ENCODE measurements at regions not wholly inside any gene's neighbourhood (a gene's known extent, or its start where the extent isn't known, plus 50 kb on each side); places are given as distances from the start of the nearest gene placed in this dataset.

DNA sequence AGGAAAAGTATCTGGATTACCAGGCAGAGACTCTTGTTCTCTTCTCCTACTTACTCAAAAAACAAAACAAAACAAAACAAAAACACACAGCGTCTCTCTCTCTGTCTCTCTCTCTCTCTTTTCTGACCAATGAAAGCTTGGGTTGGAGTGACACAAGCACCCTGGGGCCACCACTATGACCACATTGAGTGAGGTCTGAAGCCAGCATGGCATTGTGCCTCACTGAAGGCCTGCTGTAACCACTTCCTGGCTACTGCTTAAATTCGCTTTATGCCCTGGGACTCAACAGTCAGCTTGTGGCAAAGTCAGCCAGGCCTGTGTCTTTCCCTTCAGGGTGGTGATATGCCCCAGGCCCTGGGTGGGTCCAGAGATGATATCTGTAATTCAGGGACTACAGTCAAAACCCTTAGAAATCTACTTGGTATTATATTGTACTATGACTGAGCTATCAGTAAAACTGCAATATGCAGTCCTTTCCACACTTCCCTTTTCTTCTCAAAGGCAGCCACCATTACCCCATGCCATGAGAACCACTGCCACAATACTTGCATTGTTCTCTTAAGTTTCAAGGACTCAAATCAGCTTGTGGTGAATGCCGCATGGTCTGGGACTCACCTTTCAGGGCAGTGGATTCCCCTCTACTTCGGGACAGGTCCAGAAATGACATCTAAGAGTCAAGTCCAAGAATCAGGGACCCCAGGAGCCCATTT is 606.8 kb upstream of the KLHL4 start:
- no peak overlapping the region for H3K27ac ChIP-seq (ENCODE audit: low read length)
- in situ Hi-C loops (cut with HindIII; ENCODE audit: low pct_unique_long_range_greater_than_20kb, low sequenced_read_pairs) (no loop called here), intact Hi-C loops (cut with micrococcal nuclease; ENCODE audit: unreplicated experiment) (no loop called here)
- ChIA-PET CTCF (no interaction called here), POLR2A (no interaction called here)
- DNase-seq (ENCODE audit: low read depth, low spot score) (no peak), ATAC-seq (no peak)
- H3K4me1 ChIP-seq (ENCODE audit: control insufficient read depth, insufficient read depth, low read length): no peaks in the 10 kb centered on the region
- TF ChIP-seq TCF7L2 (IDR thresholded peaks at IDR 0.05; ENCODE audit: low read depth, low read length) (no peak), SIN3A (IDR thresholded peaks at IDR 0.05; ENCODE audit: borderline replicate concordance, insufficient read depth, low read depth, low read length) (no peak), POLR2AphosphoS5 (IDR thresholded peaks at IDR 0.05; ENCODE audit: low read depth, low read length) (no peak)
- TF ChIP-seq, protein P1, sequence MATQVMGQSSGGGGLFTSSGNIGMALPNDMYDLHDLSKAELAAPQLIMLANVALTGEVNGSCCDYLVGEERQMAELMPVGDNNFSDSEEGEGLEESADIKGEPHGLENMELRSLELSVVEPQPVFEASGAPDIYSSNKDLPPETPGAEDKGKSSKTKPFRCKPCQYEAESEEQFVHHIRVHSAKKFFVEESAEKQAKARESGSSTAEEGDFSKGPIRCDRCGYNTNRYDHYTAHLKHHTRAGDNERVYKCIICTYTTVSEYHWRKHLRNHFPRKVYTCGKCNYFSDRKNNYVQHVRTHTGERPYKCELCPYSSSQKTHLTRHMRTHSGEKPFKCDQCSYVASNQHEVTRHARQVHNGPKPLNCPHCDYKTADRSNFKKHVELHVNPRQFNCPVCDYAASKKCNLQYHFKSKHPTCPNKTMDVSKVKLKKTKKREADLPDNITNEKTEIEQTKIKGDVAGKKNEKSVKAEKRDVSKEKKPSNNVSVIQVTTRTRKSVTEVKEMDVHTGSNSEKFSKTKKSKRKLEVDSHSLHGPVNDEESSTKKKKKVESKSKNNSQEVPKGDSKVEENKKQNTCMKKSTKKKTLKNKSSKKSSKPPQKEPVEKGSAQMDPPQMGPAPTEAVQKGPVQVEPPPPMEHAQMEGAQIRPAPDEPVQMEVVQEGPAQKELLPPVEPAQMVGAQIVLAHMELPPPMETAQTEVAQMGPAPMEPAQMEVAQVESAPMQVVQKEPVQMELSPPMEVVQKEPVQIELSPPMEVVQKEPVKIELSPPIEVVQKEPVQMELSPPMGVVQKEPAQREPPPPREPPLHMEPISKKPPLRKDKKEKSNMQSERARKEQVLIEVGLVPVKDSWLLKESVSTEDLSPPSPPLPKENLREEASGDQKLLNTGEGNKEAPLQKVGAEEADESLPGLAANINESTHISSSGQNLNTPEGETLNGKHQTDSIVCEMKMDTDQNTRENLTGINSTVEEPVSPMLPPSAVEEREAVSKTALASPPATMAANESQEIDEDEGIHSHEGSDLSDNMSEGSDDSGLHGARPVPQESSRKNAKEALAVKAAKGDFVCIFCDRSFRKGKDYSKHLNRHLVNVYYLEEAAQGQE (IDR thresholded peaks at IDR 0.05; ENCODE audit: insufficient read depth in 1 of 2, low read depth in 2 of 2, low read length in 1 of 2): no peak
- TF ChIP-seq, protein P2, sequence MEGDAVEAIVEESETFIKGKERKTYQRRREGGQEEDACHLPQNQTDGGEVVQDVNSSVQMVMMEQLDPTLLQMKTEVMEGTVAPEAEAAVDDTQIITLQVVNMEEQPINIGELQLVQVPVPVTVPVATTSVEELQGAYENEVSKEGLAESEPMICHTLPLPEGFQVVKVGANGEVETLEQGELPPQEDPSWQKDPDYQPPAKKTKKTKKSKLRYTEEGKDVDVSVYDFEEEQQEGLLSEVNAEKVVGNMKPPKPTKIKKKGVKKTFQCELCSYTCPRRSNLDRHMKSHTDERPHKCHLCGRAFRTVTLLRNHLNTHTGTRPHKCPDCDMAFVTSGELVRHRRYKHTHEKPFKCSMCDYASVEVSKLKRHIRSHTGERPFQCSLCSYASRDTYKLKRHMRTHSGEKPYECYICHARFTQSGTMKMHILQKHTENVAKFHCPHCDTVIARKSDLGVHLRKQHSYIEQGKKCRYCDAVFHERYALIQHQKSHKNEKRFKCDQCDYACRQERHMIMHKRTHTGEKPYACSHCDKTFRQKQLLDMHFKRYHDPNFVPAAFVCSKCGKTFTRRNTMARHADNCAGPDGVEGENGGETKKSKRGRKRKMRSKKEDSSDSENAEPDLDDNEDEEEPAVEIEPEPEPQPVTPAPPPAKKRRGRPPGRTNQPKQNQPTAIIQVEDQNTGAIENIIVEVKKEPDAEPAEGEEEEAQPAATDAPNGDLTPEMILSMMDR (IDR thresholded peaks at IDR 0.05): no peak
- H3K4me3 ChIP-seq (ENCODE audit: low read depth in 2 of 2, low read length in 2 of 2): no peak overlapping the region
- no peaks in the 10 kb centered on the region for H3K9me3 ChIP-seq (ENCODE audit: control insufficient read depth, insufficient read depth, low read depth, low read length)
- H3K27me3 ChIP-seq (ENCODE audit: control insufficient read depth, insufficient read depth, low read length): no peaks in the 10 kb centered on the region
- no peaks in the 10 kb centered on the region for H3K36me3 ChIP-seq (ENCODE audit: control insufficient read depth, insufficient read depth, low read length)
- BruUV-seq (replicated peaks): no TSS peak

DNA sequence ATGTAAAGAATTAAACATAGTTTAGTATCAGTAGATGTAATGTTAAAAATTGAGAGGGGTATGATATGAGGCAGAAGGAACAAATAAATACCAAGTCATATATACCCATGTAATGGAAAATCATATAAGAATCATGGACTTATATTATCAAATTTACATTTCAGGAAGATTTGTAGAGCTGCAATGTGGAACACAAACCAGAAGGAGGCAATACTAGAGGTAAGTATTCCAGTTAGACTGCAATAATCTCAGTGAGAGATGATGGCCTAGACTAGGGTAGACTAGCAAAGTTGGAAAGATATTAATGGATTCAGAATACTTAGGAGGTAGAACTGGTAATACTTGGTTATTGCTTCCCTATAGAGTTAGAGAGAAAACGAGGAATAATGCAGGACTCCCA is 603.0 kb upstream of the KLHL4 start:
- TF ChIP-seq, protein P1 (IDR thresholded peaks at IDR 0.05; ENCODE audit: insufficient read depth in 1 of 2, low read depth in 2 of 2, low read length in 1 of 2): no peak
- TF ChIP-seq, protein P2 (IDR thresholded peaks at IDR 0.05): no peak
- TF ChIP-seq SIN3A (IDR thresholded peaks at IDR 0.05; ENCODE audit: borderline replicate concordance, insufficient read depth, low read depth, low read length) (no peak), POLR2AphosphoS5 (IDR thresholded peaks at IDR 0.05; ENCODE audit: low read depth, low read length) (no peak), TCF7L2 (IDR thresholded peaks at IDR 0.05; ENCODE audit: low read depth, low read length) (no peak)
- ChIA-PET POLR2A (no interaction called here), CTCF (no interaction called here)
- H3K4me1 ChIP-seq (ENCODE audit: control insufficient read depth, insufficient read depth, low read length): no peaks in the 10 kb centered on the region
- H3K27me3 ChIP-seq (ENCODE audit: control insufficient read depth, insufficient read depth, low read length): no peaks in the 10 kb centered on the region
- no peak overlapping the region for H3K27ac ChIP-seq (ENCODE audit: low read length)
- no peak for ATAC-seq
- no peaks in the 10 kb centered on the region for H3K9me3 ChIP-seq (ENCODE audit: control insufficient read depth, insufficient read depth, low read depth, low read length)
- DNase-seq (ENCODE audit: low read depth, low spot score): no peak
- intact Hi-C loops (cut with micrococcal nuclease; ENCODE audit: unreplicated experiment) (no loop called here), in situ Hi-C loops (cut with HindIII; ENCODE audit: low pct_unique_long_range_greater_than_20kb, low sequenced_read_pairs) (no loop called here)
- BruUV-seq (replicated peaks): no TSS peak
- H3K36me3 ChIP-seq (ENCODE audit: control insufficient read depth, insufficient read depth, low read length): no peaks in the 10 kb centered on the region
- no peak overlapping the region for H3K4me3 ChIP-seq (ENCODE audit: low read depth in 2 of 2, low read length in 2 of 2)

Data from Panc1 (cell line).